NCI-H526 (cell line): ENCODE measurements at regions not wholly inside any gene's neighbourhood (a gene's known extent, or its start where the extent isn't known, plus 50 kb on each side); places are given as distances from the start of the nearest gene placed in this dataset.

Experiments
- DNase-seq, 2 experiments: peaks; one replicate each; lab custom pipeline; 2025; lab: John Stamatoyannopoulos, UW

GRCh38 chr2:128817171-128817570 lies 498.5 kb upstream of the HS6ST1 start:
- DNase-seq = no peak

GRCh38 chr2:128817813-128818212 lies 499.1 kb upstream of the HS6ST1 start:
- no peak for DNase-seq

GRCh38 chr2:128818248-128818647 lies 499.6 kb upstream of the HS6ST1 start:
- no peak for DNase-seq

- DNase-seq = no peak
Observed at GRCh38 chr2:128818704-128819491, 500.2 kb upstream of the HS6ST1 start.

GRCh38 chr2:128820452-128820851 lies 501.8 kb upstream of the HS6ST1 start:
- DNase-seq = no peak

- no peak for DNase-seq
Observed at GRCh38 chr2:128821010-128821409, 502.3 kb upstream of the HS6ST1 start.

- DNase-seq = no peak
Observed at GRCh38 chr2:128832946-128833663, 514.4 kb upstream of the HS6ST1 start.

GRCh38 chr2:128833664-128834027 lies 515.0 kb upstream of the HS6ST1 start:
- DNase-seq = no peak

- no peak for DNase-seq
Observed at GRCh38 chr2:128834207-128834879, 515.7 kb upstream of the HS6ST1 start.

- DNase-seq = no peak
Observed at GRCh38 chr2:128834880-128835252, 516.2 kb upstream of the HS6ST1 start.

- no peak for DNase-seq
Observed at GRCh38 chr2:128835342-128835855, 516.7 kb upstream of the HS6ST1 start.

GRCh38 chr2:128835974-128836373 lies 517.3 kb upstream of the HS6ST1 start:
- no peak for DNase-seq

GRCh38 chr2:128836559-128837100 lies 518.0 kb upstream of the HS6ST1 start:
- DNase-seq = no peak

- DNase-seq = no peak
Observed at GRCh38 chr2:128838244-128838643, 519.6 kb upstream of the HS6ST1 start.

GRCh38 chr2:128841803-128842202 lies 523.1 kb upstream of the HS6ST1 start:
- no peak for DNase-seq

- DNase-seq = no peak
Observed at GRCh38 chr2:128867311-128867710, 548.6 kb upstream of the HS6ST1 start.

- no peak for DNase-seq
Observed at GRCh38 chr2:128867936-128868636, 549.4 kb upstream of the HS6ST1 start.

- DNase-seq = no peak
Observed at GRCh38 chr2:128868686-128869551, 550.3 kb upstream of the HS6ST1 start.

GRCh38 chr2:128874608-128875007 lies 555.9 kb upstream of the HS6ST1 start:
- DNase-seq = no peak

- no peak for DNase-seq
Observed at GRCh38 chr2:128876986-128877983, 558.6 kb upstream of the HS6ST1 start.
